ENCODE measurements at regions not wholly inside any gene's neighbourhood (a gene's known extent, or its start where the extent isn't known, plus 50 kb on each side); places are given as distances from the start of the nearest gene placed in this dataset.
"Not testable (repeated sequence)": the region's sequence is repeated elsewhere in the genome, so short reads cannot be mapped to it uniquely, and the experiment has no call there.

- BruUV-seq (replicated peaks); H3K4me3 ChIP-seq (ENCODE audit: low read depth, low read length); H3K4me3 Mint-ChIP-seq (ENCODE audit: unreplicated experiment); intact Hi-C loops (cut with micrococcal nuclease; ENCODE audit: unreplicated experiment); H3K27me3 ChIP-seq (replicated peaks; ENCODE audit: control insufficient read depth, insufficient read depth, low read length); H3K36me3 ChIP-seq (ENCODE audit: control insufficient read depth, insufficient read depth, low read length); CTCF ChIA-PET; POLR2A ChIA-PET; H3K27ac Mint-ChIP-seq (ENCODE audit: unreplicated experiment); DNase-seq; H3K4me1 Mint-ChIP-seq (ENCODE audit: low read depth, unreplicated experiment); H3K9me3 ChIP-seq; H3K36me3 Mint-ChIP-seq (ENCODE audit: insufficient read depth, unreplicated experiment); H3K4me1 ChIP-seq; H3K27me3 Mint-ChIP-seq (ENCODE audit: insufficient read depth, unreplicated experiment): not testable (repeated sequence)
- H3K9me3 Mint-ChIP-seq (ENCODE audit: unreplicated experiment) = peaks cover 12% of the 10 kb centered on the region
Observed at GRCh38 chr6:144923491-144923787, 638.3 kb downstream of the UTRN start.

- ChIA-PET CTCF (no interaction called here), POLR2A (no interaction called here)
- BruUV-seq (replicated peaks) = no TSS peak
- no peaks in the 10 kb centered on the region for H3K36me3 ChIP-seq (ENCODE audit: control insufficient read depth, insufficient read depth, low read length)
- H3K4me3 ChIP-seq (ENCODE audit: low read depth, low read length) = no peak overlapping the region
- no peak overlapping the region for H3K4me3 Mint-ChIP-seq (ENCODE audit: unreplicated experiment)
- H3K9me3 ChIP-seq = no peaks in the 10 kb centered on the region
- H3K36me3 Mint-ChIP-seq (ENCODE audit: insufficient read depth, unreplicated experiment) = no peaks in the 10 kb centered on the region
- H3K4me1 Mint-ChIP-seq (ENCODE audit: low read depth, unreplicated experiment) = no peaks in the 10 kb centered on the region
- peaks cover 14% of the 10 kb centered on the region for H3K9me3 Mint-ChIP-seq (ENCODE audit: unreplicated experiment)
- TF ChIP-seq, protein P1, sequence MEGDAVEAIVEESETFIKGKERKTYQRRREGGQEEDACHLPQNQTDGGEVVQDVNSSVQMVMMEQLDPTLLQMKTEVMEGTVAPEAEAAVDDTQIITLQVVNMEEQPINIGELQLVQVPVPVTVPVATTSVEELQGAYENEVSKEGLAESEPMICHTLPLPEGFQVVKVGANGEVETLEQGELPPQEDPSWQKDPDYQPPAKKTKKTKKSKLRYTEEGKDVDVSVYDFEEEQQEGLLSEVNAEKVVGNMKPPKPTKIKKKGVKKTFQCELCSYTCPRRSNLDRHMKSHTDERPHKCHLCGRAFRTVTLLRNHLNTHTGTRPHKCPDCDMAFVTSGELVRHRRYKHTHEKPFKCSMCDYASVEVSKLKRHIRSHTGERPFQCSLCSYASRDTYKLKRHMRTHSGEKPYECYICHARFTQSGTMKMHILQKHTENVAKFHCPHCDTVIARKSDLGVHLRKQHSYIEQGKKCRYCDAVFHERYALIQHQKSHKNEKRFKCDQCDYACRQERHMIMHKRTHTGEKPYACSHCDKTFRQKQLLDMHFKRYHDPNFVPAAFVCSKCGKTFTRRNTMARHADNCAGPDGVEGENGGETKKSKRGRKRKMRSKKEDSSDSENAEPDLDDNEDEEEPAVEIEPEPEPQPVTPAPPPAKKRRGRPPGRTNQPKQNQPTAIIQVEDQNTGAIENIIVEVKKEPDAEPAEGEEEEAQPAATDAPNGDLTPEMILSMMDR (IDR thresholded peaks at IDR 0.05; ENCODE audit: insufficient read depth in 1 of 2, low read depth in 1 of 2, low read length in 1 of 2, severe bottlenecking in 1 of 2, unreplicated experiment in 1 of 2) = no peak
- H3K27me3 Mint-ChIP-seq (ENCODE audit: insufficient read depth, unreplicated experiment) = no peaks in the 10 kb centered on the region
- no peaks in the 10 kb centered on the region for H3K4me1 ChIP-seq
- H3K27ac Mint-ChIP-seq (ENCODE audit: unreplicated experiment) = no peak overlapping the region
- no peak for DNase-seq
- intact Hi-C loops (cut with micrococcal nuclease; ENCODE audit: unreplicated experiment) = no loop called here
- no peaks in the 10 kb centered on the region for H3K27me3 ChIP-seq (replicated peaks; ENCODE audit: control insufficient read depth, insufficient read depth, low read length)
Observed at GRCh38 chr6:144928847-144929246, 643.7 kb downstream of the UTRN start.

- Histone ChIP-seq H3K4me3 (ENCODE audit: low read depth, low read length) (no peak overlapping the region), H3K36me3 (ENCODE audit: control insufficient read depth, insufficient read depth, low read length) (no peaks in the 10 kb centered on the region), H3K9me3 (peaks cover 1% of the 10 kb centered on the region; the same call in 1 of the 2 replicates), H3K4me1 (no peaks in the 10 kb centered on the region), H3K27me3 (replicated peaks; ENCODE audit: control insufficient read depth, insufficient read depth, low read length) (no peaks in the 10 kb centered on the region)
- POLR2A ChIA-PET = no interaction called here
- H3K36me3 Mint-ChIP-seq (ENCODE audit: insufficient read depth, unreplicated experiment) = no peaks in the 10 kb centered on the region
- H3K4me1 Mint-ChIP-seq (ENCODE audit: low read depth, unreplicated experiment) = no peaks in the 10 kb centered on the region
- no peak for DNase-seq
- no peak overlapping the region for H3K27ac Mint-ChIP-seq (ENCODE audit: unreplicated experiment)
- peaks cover under 1% of the 10 kb centered on the region for H3K27me3 Mint-ChIP-seq (ENCODE audit: insufficient read depth, unreplicated experiment)
- CTCF ChIA-PET = no interaction called here
- no peak overlapping the region for H3K4me3 Mint-ChIP-seq (ENCODE audit: unreplicated experiment)
- peaks cover 14% of the 10 kb centered on the region for H3K9me3 Mint-ChIP-seq (ENCODE audit: unreplicated experiment)
- TF ChIP-seq, protein P1 (IDR thresholded peaks at IDR 0.05; ENCODE audit: insufficient read depth in 1 of 2, low read depth in 1 of 2, low read length in 1 of 2, severe bottlenecking in 1 of 2, unreplicated experiment in 1 of 2) = no peak
- intact Hi-C loops (cut with micrococcal nuclease; ENCODE audit: unreplicated experiment) = no loop called here
- no TSS peak for BruUV-seq (replicated peaks)
Observed at GRCh38 chr6:144929262-144929661, 644.1 kb downstream of the UTRN start.
